Spleen (tissue), 7 donors: ENCODE measurements at regions not wholly inside any gene's neighbourhood (a gene's known extent, or its start where the extent isn't known, plus 50 kb on each side); places are given as distances from the start of the nearest gene placed in this dataset.

Experiments
- CTCF ChIP-seq, 11 experiments: fragments of 200-600 bp in 7 of 11; fragments of 450-650 bp in 4 of 11; sonication (generic) in 4 of 11; IDR thresholded peaks in 8 of 11; conservative IDR thresholded peaks in 3 of 11; 1 replicate in 7 of 11; 2 replicates in 4 of 11; pipeline versions ENCODE4 v1.4.0 to v1.8.0; 2016 to 2021; ENCODE audit warnings: antibody characterized with exemption in 11 of 11, inconsistent platforms in 4 of 11, mild to moderate bottlenecking in 1 of 11
- POLR2A ChIP-seq, 3 donors: fragments of 450-650 bp; IDR thresholded peaks; one replicate each; pipeline ENCODE4 v1.5.1; 2017; ENCODE audit warnings: antibody characterized with exemption in 3 of 3, mild to moderate bottlenecking in 1 of 3
- donor health status: DM: no; HTN: no; CAD: no; lungs with moderate emphysema.
- donor health status: DM: no; HTN: no; CAD: no.
- donor health status: DM: no; HTN: no; CAD: no.

- TF ChIP-seq CTCF (IDR thresholded peaks at IDR 0.05 in 8 of 11, conservative IDR thresholded peaks at IDR 0.05 in 3 of 11) = no peak
- TF ChIP-seq POLR2A (IDR thresholded peaks at IDR 0.05) = no peak
Observed at GRCh38 chr13:103692442-103692841, 626.2 kb upstream of the SLC10A2 start.
